GM20000 (cell line): ENCODE measurements at regions not wholly inside any gene's neighbourhood (a gene's known extent, or its start where the extent isn't known, plus 50 kb on each side); places are given as distances from the start of the nearest gene placed in this dataset.

ENCODE experiments used
- DNase-seq: peaks from one replicate; pipeline ENCODE4 v3.0.0; 2012; ENCODE audit warnings: low spot score
- TF ChIP-seq, protein P1 (sequence below): IDR thresholded peaks from 2 replicates; pipeline ENCODE4 v1.5.1; 2012; ENCODE audit warnings: mild to moderate bottlenecking, control low read depth; ENCODE audit errors: extremely low read depth, missing control alignments

DNA sequence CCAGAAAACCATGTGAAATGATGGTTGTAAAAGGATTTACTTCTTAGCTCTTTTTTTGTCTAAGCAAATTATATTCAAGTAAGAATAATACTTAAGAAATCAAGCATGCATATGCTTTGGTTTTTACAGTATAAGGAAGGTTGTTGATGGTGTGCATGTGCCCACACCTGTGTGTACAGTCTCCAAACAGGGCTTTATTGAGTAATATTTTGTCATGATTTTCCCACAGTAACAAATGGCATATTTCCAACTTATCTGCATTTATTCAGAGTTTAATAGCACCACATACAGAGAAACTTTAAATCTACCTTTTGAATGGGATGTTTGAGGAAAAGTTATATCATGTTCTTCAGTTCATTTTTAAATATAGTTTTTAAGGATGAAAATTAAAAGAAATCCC is 76.5 kb upstream of the DSG1 start:
- DNase-seq, result no peak

DNA sequence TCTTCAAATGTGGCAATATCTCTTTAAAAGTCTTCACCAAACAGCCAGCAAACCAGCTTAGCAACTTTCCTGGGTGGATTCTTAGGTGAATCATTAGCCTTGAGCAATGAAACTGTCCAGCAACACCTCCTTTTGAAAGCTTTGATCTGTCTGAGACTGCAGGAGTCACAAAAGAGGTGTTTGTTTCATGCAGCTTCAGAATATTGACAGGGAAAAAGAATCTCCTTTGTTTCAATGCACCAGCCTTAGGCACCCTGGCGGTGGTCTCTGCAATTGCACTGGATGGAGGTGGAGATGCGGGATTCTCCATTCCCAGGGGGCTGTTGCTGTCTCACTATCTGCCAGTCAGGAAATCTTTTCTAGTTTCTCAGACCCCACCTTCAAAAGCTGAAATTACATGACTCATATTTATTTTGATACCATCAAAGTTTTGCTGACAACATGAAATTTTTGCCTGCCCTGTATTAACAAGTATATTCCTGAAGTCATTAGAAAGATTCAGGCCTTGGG is 76.0 kb upstream of the DSG1 start:
- DNase-seq, result no peak
- TF ChIP-seq, protein P1, sequence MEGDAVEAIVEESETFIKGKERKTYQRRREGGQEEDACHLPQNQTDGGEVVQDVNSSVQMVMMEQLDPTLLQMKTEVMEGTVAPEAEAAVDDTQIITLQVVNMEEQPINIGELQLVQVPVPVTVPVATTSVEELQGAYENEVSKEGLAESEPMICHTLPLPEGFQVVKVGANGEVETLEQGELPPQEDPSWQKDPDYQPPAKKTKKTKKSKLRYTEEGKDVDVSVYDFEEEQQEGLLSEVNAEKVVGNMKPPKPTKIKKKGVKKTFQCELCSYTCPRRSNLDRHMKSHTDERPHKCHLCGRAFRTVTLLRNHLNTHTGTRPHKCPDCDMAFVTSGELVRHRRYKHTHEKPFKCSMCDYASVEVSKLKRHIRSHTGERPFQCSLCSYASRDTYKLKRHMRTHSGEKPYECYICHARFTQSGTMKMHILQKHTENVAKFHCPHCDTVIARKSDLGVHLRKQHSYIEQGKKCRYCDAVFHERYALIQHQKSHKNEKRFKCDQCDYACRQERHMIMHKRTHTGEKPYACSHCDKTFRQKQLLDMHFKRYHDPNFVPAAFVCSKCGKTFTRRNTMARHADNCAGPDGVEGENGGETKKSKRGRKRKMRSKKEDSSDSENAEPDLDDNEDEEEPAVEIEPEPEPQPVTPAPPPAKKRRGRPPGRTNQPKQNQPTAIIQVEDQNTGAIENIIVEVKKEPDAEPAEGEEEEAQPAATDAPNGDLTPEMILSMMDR, result peak; percentile 8

More for the DNA sequence above, 76.5 kb upstream of the DSG1 start:
- TF ChIP-seq, protein P1, result no peak

DNA sequence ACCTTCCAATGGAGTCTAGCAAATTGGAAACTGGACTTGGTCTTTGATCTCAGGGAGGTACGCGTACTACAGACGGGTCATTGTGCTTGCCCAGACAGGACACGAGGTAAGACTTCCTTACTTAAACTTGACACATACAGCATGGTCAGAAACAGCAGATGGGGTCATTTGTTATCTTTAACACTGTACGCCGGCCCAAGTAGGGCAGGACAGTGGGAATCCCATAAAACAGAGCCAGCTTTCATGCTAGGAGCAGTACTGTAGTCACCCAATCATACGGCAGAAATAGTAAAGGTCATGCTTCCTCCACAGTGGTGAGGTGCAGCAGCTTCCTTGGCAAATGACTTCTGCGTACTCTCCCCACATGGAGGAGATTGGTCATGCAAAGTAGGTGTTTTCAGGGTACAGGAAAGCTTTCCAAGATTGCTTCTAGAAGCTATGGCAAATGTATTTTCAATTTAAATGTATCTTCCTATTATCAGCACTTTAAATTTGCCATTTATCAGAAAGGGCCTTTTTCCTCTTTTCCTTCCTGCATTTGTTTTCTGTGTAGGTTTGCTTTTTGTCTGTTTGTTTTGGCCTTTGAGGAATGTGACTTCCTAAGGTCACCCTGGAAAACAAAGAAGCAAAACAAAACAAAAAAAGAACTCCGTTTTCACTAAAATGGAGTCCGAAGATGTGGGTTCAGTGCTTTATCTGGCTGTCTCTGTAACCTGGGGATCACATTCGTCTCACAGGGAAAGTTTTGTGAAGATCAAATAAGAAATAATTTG is 74.0 kb upstream of the DSG1 start:
- no peak for DNase-seq
- TF ChIP-seq, protein P1, result no peak

DNA sequence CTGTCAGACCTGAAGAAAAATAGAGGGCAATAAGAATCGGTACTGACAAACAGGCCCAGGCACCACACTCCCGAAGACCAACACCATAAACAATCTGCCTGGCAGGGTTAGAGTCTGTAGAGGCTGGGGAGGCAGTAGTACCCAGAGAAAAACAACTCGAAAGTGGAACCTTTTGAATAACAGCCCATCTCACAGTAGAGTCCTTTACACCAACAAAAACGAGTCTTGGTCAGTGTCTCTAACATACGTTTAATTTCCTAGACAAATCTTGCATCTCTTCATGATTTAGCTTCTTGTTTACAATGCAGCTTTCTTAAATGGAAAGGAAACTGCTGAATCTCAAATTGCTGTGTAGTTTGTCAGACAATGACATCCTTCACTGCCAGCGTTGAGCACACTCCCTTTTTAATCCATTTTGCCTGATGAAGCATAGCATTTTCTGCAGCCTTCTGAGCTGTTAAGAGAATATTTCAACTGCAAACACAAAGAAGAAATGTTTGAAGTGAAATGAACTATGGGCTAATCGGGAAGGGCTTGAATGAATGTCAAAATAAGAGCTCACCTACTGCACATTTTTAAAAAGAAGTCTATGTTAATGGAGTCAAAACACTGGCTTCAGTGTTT is 73.1 kb upstream of the DSG1 start:
- TF ChIP-seq, protein P1, result no peak
- DNase-seq, result no peak

DNA sequence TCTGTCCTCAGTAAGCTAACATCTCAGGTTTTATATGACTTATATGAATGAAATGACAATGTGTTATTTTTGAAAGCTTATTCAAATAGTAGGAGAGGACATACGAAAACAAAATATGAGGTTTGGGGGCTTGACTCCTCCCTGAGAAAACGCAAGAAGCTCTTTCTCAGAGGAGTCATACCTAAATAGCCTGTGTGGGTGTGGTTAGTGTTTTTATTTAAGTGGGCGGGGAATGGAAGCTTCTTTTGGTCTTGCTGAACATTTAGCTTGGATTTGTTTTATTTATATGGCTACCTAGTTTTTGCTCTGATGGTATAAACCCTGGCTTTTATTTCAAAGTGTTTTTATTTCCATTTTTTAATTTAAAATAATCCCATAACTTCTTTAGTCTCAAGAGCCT is 72.1 kb upstream of the DSG1 start:
- DNase-seq, result no peak
- TF ChIP-seq, protein P1, result no peak

DNA sequence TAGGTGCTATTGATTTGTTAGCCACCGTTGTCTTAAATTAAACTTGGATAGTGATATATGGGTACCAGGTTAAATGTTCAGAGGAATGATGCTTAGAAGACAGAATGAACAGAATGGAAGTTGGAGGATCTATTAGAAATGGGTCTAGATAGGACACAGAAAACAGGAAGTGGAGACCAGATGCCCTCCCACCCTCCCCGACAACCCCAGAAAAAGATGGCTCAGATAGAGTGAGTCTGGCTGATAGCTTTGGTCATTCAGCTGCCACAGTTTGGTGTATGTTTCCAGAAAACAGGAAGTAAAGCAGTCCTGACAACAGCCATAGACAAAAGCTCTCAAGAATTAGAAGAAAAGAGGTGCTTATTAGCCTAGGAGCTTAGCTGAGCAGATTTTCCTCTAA is 71.5 kb upstream of the DSG1 start:
- TF ChIP-seq, protein P1, result no peak
- DNase-seq, result no peak

DNA sequence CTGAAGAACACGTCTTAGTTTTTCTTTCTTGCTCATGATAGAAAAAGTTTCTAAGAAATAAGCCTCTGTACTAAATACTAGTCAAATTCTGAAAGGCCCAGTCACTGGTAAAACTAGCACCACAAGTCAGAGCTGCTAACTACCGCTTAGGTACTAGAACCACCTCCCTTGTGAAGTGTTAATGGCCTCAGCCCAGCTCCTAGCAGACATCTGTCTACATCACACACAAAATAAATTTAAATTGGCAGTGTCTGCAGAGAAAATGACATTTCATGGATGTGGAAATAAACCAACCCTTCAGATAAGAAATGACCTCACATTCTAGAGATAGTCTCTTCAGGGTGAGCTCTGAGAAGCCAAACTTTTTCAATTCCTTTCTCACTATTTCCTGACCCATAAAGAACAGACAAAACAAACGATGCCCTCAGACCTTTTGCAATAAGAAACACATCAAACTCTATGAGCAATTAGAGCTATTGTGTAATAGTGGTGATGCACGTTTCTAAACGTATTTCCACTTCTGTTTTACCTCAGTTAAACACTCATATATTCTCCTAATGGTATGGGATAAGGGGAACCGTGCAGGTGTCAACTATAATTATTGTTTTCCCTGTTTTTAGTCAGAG is 70.3 kb upstream of the DSG1 start:
- TF ChIP-seq, protein P1, result no peak
- DNase-seq, result no peak
